Skeletal muscle tissue (tissue), 3 donors: ENCODE measurements at regions not wholly inside any gene's neighbourhood (a gene's known extent, or its start where the extent isn't known, plus 50 kb on each side); places are given as distances from the start of the nearest gene placed in this dataset.
"Not testable (repeated sequence)": the region's sequence is repeated elsewhere in the genome, so short reads cannot be mapped to it uniquely, and the experiment has no call there.

Experiments
- H3K27ac ChIP-seq: one replicate; pipeline ENCODE4 v1.7.0; 2013; ENCODE audit warnings: mild to moderate bottlenecking, low read depth, low read length, inconsistent platforms
- H3K27me3 ChIP-seq, 3 donors: one replicate each; pipeline ENCODE4 v1.7.0; 2013; ENCODE audit warnings: low read length in 3 of 3; ENCODE audit not compliant: control insufficient read depth in 3 of 3, insufficient read depth in 3 of 3
- H3K36me3 ChIP-seq, 3 donors: one replicate each; pipeline ENCODE4 v1.7.0; 2013; ENCODE audit warnings: low read length in 3 of 3; ENCODE audit not compliant: control insufficient read depth in 3 of 3, insufficient read depth in 3 of 3
- H3K4me1 ChIP-seq, 3 donors: one replicate each; pipeline ENCODE4 v1.7.0; 2013; ENCODE audit warnings: low read length in 3 of 3, mild to moderate bottlenecking in 3 of 3; ENCODE audit not compliant: control insufficient read depth in 3 of 3, insufficient read depth in 3 of 3
- H3K4me3 ChIP-seq, 3 donors: one replicate each; pipeline ENCODE4 v1.7.0; 2013; ENCODE audit warnings: low read length in 3 of 3
- H3K9ac ChIP-seq, 3 donors: one replicate each; pipeline ENCODE4 v1.7.0; 2013; ENCODE audit warnings: low read length in 3 of 3, mild to moderate bottlenecking in 3 of 3, moderate library complexity in 2 of 3, low read depth in 1 of 3
- H3K9me3 ChIP-seq, 3 donors: one replicate each; pipeline ENCODE4 v1.7.0; 2013; ENCODE audit warnings: low read length in 3 of 3; ENCODE audit not compliant: control insufficient read depth in 3 of 3
- donor health status: Osteomylitis.

DNA sequence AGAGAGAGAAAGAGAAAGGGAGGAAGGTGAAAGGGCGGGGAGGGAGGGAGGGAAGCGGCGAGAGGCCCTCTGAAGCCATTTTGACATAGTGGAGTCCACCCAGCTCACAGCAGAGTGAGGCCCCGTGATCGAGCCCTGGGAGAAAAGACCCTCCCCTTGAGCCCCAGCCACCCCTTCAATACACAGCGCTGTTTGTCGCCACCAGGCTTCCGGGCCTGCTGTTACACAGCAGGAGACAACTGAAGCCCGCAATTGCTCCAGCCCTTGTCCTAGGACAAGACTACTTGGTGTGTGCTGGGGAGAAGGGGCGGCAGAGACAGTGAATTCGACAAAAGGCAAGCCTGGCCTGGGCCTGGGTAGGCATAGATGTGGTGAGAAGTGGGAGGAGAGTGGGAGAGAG is 67.3 kb downstream of the PRR18 start:
- no peaks in the 10 kb centered on the region for H3K36me3 ChIP-seq
- no peaks in the 10 kb centered on the region for H3K4me1 ChIP-seq
- H3K9ac ChIP-seq, result no peak overlapping the region
- no peak overlapping the region for H3K27ac ChIP-seq
- H3K27me3 ChIP-seq, result peaks cover 8 to 27% (median 23%) of the 10 kb centered on the region in 3 donors
- no peak overlapping the region for H3K4me3 ChIP-seq
- H3K9me3 ChIP-seq, result no peaks in the 10 kb centered on the region

DNA sequence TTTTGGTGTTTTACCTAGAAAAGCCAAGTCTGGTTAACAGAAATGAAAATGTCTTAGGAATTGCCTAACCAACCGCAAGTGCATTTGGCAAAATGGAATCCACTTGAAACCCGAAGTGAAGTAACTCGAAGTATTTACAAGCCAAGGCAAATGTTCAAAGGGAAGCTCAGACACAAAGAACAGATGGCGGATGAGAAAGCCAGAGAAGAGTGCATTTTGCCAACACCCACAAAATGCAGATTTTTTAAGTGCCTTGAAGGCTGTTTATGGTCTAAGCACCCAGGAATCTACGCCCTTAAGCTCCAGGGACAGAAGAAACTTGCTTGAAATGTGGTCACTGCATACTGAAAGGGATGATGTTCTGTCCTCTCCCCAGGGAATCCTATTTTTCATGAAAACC is 70.0 kb upstream of the TBXT start:
- Histone ChIP-seq H3K36me3 (no peaks in the 10 kb centered on the region), H3K9ac (no peak overlapping the region), H3K27me3 (peaks cover 14 to 26% (median 20%) of the 10 kb centered on the region in 3 donors)

DNA sequence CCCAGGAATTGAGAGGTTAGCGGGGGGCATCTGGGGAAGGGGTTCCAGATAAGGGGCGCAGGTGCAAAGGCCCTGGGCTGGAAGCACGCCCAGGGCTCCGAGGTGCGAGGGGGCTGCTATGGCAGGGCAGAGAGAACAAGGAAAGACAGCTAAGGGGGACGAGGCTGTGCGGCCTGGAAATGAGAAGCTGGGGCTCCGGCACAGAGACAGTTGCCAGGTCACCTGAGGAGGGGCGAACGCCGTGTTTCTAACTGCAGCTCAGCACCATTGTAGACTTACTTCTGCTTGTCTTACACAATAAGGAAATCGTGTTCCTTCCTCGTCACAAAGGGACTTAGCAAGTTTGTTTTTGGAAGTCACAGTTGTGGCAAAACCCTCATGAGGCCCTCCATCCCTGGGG is 68.9 kb upstream of the TBXT start:
- no peak overlapping the region for H3K27ac ChIP-seq
- peaks cover 14 to 19% (median 19%) of the 10 kb centered on the region in 3 donors for H3K27me3 ChIP-seq
- H3K9me3 ChIP-seq, result no peaks in the 10 kb centered on the region
- no peaks in the 10 kb centered on the region for H3K36me3 ChIP-seq
- H3K4me3 ChIP-seq, result no peak overlapping the region
- no peaks in the 10 kb centered on the region for H3K4me1 ChIP-seq
- no peak overlapping the region for H3K9ac ChIP-seq

More for the DNA sequence above, 70.0 kb upstream of the TBXT start:
- Histone ChIP-seq H3K9me3 (no peaks in the 10 kb centered on the region), H3K4me3 (no peak overlapping the region), H3K4me1 (no peaks in the 10 kb centered on the region), H3K27ac (no peak overlapping the region)

DNA sequence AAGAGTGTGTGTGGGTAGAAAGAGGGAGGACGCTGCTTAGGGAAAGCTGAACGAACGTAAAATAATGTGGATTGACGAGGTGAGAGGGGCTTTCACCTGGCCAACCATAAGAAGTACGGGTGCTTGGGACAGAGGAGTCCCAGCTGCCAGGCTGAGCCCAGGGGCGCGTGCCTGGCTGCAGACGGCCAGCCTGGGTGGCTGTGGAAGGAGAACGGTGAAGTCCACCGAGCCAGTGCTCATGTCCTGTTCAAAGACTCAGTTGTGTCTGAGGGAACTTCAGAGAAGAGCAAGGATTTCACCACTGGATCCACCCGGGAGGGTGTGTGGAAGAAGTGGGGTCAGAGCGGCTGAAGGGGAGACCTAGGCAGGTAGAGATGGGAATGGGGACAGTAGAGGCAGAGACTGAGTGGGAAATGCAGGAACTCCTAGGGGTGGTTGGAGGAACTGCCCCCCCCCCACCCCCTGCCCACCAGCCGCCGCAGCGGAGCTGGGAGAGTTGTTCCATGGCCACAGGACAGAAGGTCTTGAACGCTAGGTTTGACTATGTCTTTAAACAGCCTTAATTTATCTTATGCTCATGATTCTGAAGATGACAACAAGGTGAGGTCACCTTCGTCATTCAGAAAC is 68.1 kb upstream of the TBXT start:
- no peaks in the 10 kb centered on the region for H3K4me1 ChIP-seq
- H3K27me3 ChIP-seq, result peaks cover 11 to 19% (median 14%) of the 10 kb centered on the region in 3 donors
- no peak overlapping the region for H3K27ac ChIP-seq
- H3K9ac ChIP-seq, result no peak overlapping the region
- no peaks in the 10 kb centered on the region for H3K9me3 ChIP-seq
- no peak overlapping the region for H3K4me3 ChIP-seq
- no peaks in the 10 kb centered on the region for H3K36me3 ChIP-seq

DNA sequence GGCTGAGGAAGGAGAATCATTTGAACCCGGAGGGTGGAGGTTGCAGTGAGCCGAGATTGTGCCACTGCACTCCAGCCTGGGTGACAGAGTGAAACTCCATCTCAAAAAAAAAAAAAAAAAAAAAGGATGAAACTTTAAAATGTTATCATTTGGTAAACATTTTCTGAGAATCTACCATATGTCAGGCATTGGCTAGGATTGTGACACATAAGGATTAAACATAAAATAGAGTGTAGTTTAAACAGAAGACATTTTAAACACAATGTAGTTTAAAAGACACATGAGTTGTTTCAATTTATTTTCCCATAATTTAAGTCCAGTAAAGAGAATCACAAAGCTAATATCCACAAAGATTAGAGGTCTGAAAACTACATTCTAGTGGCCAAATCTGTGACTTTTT is 63.5 kb upstream of the TBXT start:
- H3K4me3 ChIP-seq, H3K9ac ChIP-seq, H3K36me3 ChIP-seq, H3K9me3 ChIP-seq, H3K27ac ChIP-seq, H3K4me1 ChIP-seq: not testable (repeated sequence)
- H3K27me3 ChIP-seq, result peaks cover 18 to 31% (median 24%) of the 10 kb centered on the region in 3 donors

DNA sequence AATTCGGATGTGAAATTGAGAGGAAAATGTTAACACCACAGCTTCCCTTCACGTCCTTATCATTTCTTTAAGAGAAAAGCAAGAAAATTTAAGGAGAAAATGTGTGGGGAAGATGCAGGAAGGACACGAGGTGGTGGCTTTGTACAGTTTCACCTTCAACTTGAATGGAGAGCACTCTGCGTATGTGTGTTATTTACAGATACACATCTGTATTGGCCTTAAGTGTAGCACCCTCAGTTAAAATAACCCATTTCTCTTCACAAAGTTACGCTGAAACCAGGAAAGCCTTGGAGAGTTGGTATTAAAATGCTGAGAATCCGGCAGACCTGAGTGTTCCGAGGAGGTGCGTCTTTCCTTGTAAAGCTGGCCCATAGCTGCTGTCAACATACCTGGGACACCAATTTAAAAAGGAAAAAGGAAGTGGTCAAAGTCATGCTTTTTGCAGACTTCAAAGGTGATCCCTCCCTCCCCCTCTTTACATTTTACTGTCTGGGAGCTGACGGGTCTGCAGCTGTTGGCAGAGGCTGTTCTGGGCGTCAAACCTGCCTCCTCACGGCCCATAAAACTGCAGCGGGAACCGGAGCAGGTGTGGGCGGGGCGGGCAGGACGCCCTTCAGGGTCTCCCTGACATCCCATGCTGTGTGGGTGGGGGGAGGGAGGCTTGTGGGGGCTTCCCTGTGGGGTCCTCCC is 61.3 kb upstream of the TBXT start:
- H3K27me3 ChIP-seq, result peaks cover 14 to 29% (median 20%) of the 10 kb centered on the region in 3 donors

DNA sequence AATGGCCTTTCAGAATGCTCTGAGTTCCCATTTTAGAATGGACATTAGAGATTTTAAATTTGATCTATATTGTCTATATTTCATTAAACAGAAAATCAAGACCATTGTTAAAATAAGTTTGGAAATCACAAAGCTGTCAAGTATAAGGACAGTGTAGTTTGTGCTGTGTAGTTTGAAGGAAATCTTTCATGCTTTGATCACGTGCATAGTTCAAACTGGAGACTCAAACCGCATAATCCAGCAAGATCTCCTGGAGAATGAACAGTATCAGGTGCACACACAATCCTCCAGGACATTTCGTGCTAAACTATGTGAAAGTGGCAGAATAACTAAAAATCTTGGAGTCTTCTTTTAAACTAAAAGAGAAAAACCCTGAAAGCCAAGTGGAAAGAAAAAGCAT is 60.8 kb upstream of the TBXT start:
- Histone ChIP-seq H3K9ac (no peak overlapping the region), H3K36me3 (no peaks in the 10 kb centered on the region), H3K9me3 (no peaks in the 10 kb centered on the region), H3K4me1 (no peaks in the 10 kb centered on the region), H3K27ac (no peak overlapping the region), H3K4me3 (no peak overlapping the region), H3K27me3 (peaks cover 14 to 32% (median 25%) of the 10 kb centered on the region in 3 donors)

More for the DNA sequence above, 61.3 kb upstream of the TBXT start:
- no peaks in the 10 kb centered on the region for H3K9me3 ChIP-seq
- H3K36me3 ChIP-seq, result no peaks in the 10 kb centered on the region
- no peak overlapping the region for H3K9ac ChIP-seq
- no peak overlapping the region for H3K4me3 ChIP-seq
- H3K4me1 ChIP-seq, result no peaks in the 10 kb centered on the region
- H3K27ac ChIP-seq, result no peak overlapping the region

DNA sequence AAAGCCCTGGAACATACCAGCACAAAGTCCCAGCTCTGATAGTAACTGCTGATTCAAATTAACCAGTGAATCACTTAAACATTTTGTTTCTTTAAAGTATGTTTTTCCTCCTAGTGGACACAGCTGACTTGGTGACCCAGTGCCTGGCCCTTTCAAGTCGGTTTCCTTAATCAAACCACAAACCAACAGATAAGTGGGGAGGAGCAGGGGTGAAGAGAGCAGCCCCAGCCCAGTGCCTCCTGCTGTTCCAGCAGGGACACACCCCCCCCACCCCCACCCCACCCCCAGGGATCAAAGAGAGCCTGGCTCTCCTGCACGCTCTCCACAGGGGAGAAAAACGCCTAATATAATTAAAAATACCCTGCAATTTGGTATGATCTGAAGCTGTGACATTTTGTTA is 55.4 kb upstream of the TBXT start:
- Histone ChIP-seq H3K4me3 (no peak overlapping the region), H3K27me3 (peaks cover 5 to 23% (median 21%) of the 10 kb centered on the region in 3 donors), H3K4me1 (no peaks in the 10 kb centered on the region), H3K27ac (no peak overlapping the region), H3K9ac (no peak overlapping the region), H3K36me3 (no peaks in the 10 kb centered on the region), H3K9me3 (peaks cover 0 to 2% (median 0%) of the 10 kb centered on the region in 3 donors)

DNA sequence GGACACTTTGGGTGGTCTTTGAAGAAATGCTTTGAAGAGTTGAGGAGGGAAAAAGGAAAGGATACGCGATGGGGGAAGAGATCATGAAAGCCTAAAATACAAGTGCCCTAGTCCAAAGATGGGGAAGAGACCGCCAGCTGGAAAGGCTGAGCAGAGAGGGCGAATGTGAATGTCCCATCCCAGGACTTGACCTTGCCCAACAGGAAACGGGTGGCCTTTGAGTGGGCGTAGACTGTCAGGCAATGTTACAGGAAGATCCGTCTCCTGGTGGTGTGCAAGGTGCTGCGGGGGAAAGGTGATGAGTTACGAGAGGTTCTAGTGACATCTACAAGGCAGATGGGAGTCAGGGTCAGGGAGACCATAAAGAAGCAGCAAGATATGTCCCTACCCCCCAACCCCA is 55.0 kb upstream of the TBXT start:
- no peaks in the 10 kb centered on the region for H3K4me1 ChIP-seq
- H3K27ac ChIP-seq, result no peak overlapping the region
- no peaks in the 10 kb centered on the region for H3K36me3 ChIP-seq
- H3K4me3 ChIP-seq, result no peak overlapping the region
- peaks cover 5 to 21% (median 20%) of the 10 kb centered on the region in 3 donors for H3K27me3 ChIP-seq
- H3K9ac ChIP-seq, result no peak overlapping the region
- peaks cover 0 to 2% (median 0%) of the 10 kb centered on the region in 3 donors for H3K9me3 ChIP-seq

DNA sequence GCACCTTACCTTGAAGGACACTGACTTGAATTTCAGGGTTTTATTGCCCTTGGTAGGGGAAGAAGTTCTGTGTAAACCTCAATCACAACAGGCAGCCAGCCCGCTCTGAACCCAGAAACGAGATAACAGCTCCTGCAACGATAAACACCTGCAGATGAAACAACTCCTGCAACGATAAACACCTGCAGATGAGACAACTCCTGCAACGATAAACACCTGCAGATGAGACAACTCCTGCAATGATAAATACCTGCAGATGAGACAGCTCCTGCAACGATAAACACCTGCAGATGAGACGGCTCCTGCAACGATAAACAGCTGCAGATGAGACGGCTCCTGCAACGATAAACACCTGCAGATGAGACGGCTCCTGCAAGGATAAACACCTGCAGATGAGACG is 54.0 kb upstream of the TBXT start:
- Histone ChIP-seq H3K4me1 (no peaks in the 10 kb centered on the region), H3K9me3 (peaks cover 0 to 2% (median 0%) of the 10 kb centered on the region in 3 donors), H3K9ac (no peak overlapping the region), H3K27ac (no peak overlapping the region), H3K4me3 (no peak overlapping the region), H3K27me3 (peaks cover 5 to 16% (median 12%) of the 10 kb centered on the region in 3 donors), H3K36me3 (no peaks in the 10 kb centered on the region)
